ENCODE measurements at regions not wholly inside any gene's neighbourhood (a gene's known extent, or its start where the extent isn't known, plus 50 kb on each side); places are given as distances from the start of the nearest gene placed in this dataset.

GRCh38 chr3:72604328-72604727, 243.9 kb downstream of the SHQ1 start:
- TF ChIP-seq CTCF (conservative IDR thresholded peaks at IDR 0.05; ENCODE audit: low read depth in 2 of 2) (no peak), ZNF114 (CRISPR knock-in tag; IDR thresholded peaks at IDR 0.05) (no peak), NANOG (IDR thresholded peaks at IDR 0.05; ENCODE audit: borderline replicate concordance) (no peak)
